H1 (cell line): ENCODE measurements at regions not wholly inside any gene's neighbourhood (a gene's known extent, or its start where the extent isn't known, plus 50 kb on each side); places are given as distances from the start of the nearest gene placed in this dataset.

ENCODE experiments used
- CTCF ChIA-PET: fragments of 300-600 bp; sonication (Branson Sonifier 250); formaldehyde crosslinking; loops from one replicate; lab custom pipeline; 2021; ENCODE audit not compliant: partially characterized antibody; lab: Charles Lee
- POLR2A ChIA-PET: fragments of 300-600 bp; sonication (Branson Sonifier 250); formaldehyde crosslinking; loops from one replicate; lab custom pipeline; 2021; ENCODE audit warnings: inconsistent platforms; ENCODE audit not compliant: partially characterized antibody; lab: Charles Lee
- DNase-seq, 2 experiments: peaks; one replicate each; pipeline versions ENCODE4 v3.0.0 to v3.0.0-alpha.2; 2010 to 2022; ENCODE audit warnings: low spot score in 2 of 2, low read depth in 1 of 2, mixed read lengths in 1 of 2
- FAIRE-seq: peaks from 2 replicates; lab custom pipeline; 2011; peaks lifted over from hg19 to GRCh38; lab: Jason Lieb, UNC
- H2AFZ ChIP-seq: 2 replicates; pipeline ENCODE4 v1.8.1; 2012; ENCODE audit warnings: low read length, inconsistent platforms
- H2AK5ac ChIP-seq: 2 replicates; pipeline ENCODE4 v1.6.1; 2013; ENCODE audit warnings: low read depth, low read length
- H2BK120ac ChIP-seq: replicated peaks from 2 replicates; pipeline ENCODE3; 2013; ENCODE audit warnings: low read depth, low read length, inconsistent platforms
- H2BK12ac ChIP-seq: 2 replicates; pipeline ENCODE4 v1.6.1; 2013; ENCODE audit warnings: low read depth, low read length
- H2BK15ac ChIP-seq: 2 replicates; pipeline ENCODE4 v1.6.1; 2013; ENCODE audit warnings: low read length
- H2BK20ac ChIP-seq: 2 replicates; pipeline ENCODE4 v1.6.1; 2013; ENCODE audit warnings: low read length
- H2BK5ac ChIP-seq: 2 replicates; pipeline ENCODE4 v1.6.1; 2013; ENCODE audit warnings: low read depth, low read length
- H3K14ac ChIP-seq: 2 replicates; pipeline ENCODE4 v1.6.1; 2013; ENCODE audit warnings: inconsistent platforms; ENCODE audit not compliant: insufficient read length
- H3K18ac ChIP-seq: 2 replicates; pipeline ENCODE4 v1.6.1; 2013; ENCODE audit warnings: low read length; ENCODE audit errors: extremely low read depth
- H3K23ac ChIP-seq: 2 replicates; pipeline ENCODE4 v1.6.1; 2013; ENCODE audit warnings: inconsistent platforms; ENCODE audit not compliant: insufficient read length
- H3K23me2 ChIP-seq: 2 replicates; pipeline ENCODE4 v1.6.1; 2013; ENCODE audit warnings: low read depth, low read length
- H3K27ac ChIP-seq: 2 replicates; pipeline ENCODE4 v1.6.1; 2011; ENCODE audit warnings: low read depth, low read length, inconsistent platforms
- H3K27me3 ChIP-seq, 4 experiments: replicated peaks in 1 of 4; 1 replicate in 1 of 4; 2 replicates in 3 of 4; pipeline versions ENCODE4 v1.6.1 to v1.8.1; 2011 to 2013; ENCODE audit warnings: low read length in 3 of 4, mild to moderate bottlenecking in 3 of 4, inconsistent platforms in 2 of 4, mixed read lengths in 2 of 4, moderate library complexity in 1 of 4; ENCODE audit not compliant: control insufficient read depth in 3 of 4, insufficient read depth in 3 of 4; ENCODE audit errors: extremely low read depth in 1 of 4
- H3K36me3 ChIP-seq, 4 experiments: 2 replicates each; pipeline versions ENCODE4 v1.6.1 to v1.8.1; 2011 to 2013; ENCODE audit warnings: mild to moderate bottlenecking in 4 of 4, low read length in 3 of 4, moderate library complexity in 2 of 4, control low read depth in 1 of 4, inconsistent platforms in 1 of 4; ENCODE audit not compliant: insufficient read depth in 4 of 4, control insufficient read depth in 2 of 4
- H3K4ac ChIP-seq: replicated peaks from 2 replicates; pipeline ENCODE3; 2013; ENCODE audit warnings: low read length, low read depth, mixed read lengths, inconsistent platforms; ENCODE audit not compliant: insufficient read length
- H3K4me1 ChIP-seq, 4 experiments: replicated peaks in 1 of 4; 1 replicate in 1 of 4; 2 replicates in 3 of 4; pipeline versions ENCODE4 v1.6.1 to v1.8.1; 2011 to 2013; ENCODE audit warnings: low read length in 3 of 4, inconsistent platforms in 2 of 4, mixed read lengths in 1 of 4; ENCODE audit not compliant: insufficient read depth in 4 of 4, control insufficient read depth in 3 of 4
- H3K4me2 ChIP-seq, 2 experiments: 2 replicates each; pipeline versions ENCODE4 v1.6.1 to v1.8.1; 2011 to 2013; ENCODE audit warnings: low read depth in 2 of 2, low read length in 2 of 2, control low read depth in 1 of 2, inconsistent platforms in 1 of 2, mild to moderate bottlenecking in 1 of 2; ENCODE audit not compliant: insufficient read depth in 1 of 2
- H3K4me3 ChIP-seq, 4 experiments: fragments of 200-600, 300-600 bp in 1 of 4; sonication (generic), shearing (Covaris generic), sonication (Bioruptor Twin) in 1 of 4; 2 replicates each; pipeline versions ENCODE4 v1.5.1 to v1.8.1; 2011 to 2016; ENCODE audit warnings: low read length in 4 of 4, low read depth in 3 of 4, control low read depth in 2 of 4, inconsistent platforms in 2 of 4, mild to moderate bottlenecking in 2 of 4, mixed read lengths in 1 of 4, moderate library complexity in 1 of 4; ENCODE audit not compliant: insufficient read depth in 2 of 4; ENCODE audit errors: extremely low read depth in 1 of 4
- H3K56ac ChIP-seq: replicated peaks from 2 replicates; pipeline ENCODE3; 2013; ENCODE audit warnings: low read depth, mild to moderate bottlenecking, mixed read lengths, low read length, inconsistent platforms; ENCODE audit not compliant: insufficient read length
- H3K79me1 ChIP-seq: 2 replicates; pipeline ENCODE4 v1.6.1; 2013; ENCODE audit warnings: low read depth, low read length, control low read depth
- H3K79me2 ChIP-seq, 2 experiments: 2 replicates each; pipeline versions ENCODE4 v1.6.1 to v1.8.1; 2012 to 2013; ENCODE audit warnings: low read length in 2 of 2, mild to moderate bottlenecking in 2 of 2, inconsistent platforms in 1 of 2; ENCODE audit not compliant: insufficient read depth in 2 of 2, control insufficient read depth in 1 of 2
- H3K9ac ChIP-seq, 4 experiments: replicated peaks in 1 of 4; 1 replicate in 1 of 4; 2 replicates in 3 of 4; pipeline versions ENCODE4 v1.6.1 to v1.8.1; 2011 to 2013; ENCODE audit warnings: low read depth in 3 of 4, low read length in 3 of 4, control low read depth in 2 of 4, mild to moderate bottlenecking in 2 of 4, moderate library complexity in 2 of 4, inconsistent platforms in 1 of 4; ENCODE audit errors: extremely low read depth in 1 of 4
- H3K9me3 ChIP-seq, 2 experiments: 2 replicates each; pipeline versions ENCODE4 v1.6.1 to v1.8.1; 2012 to 2013; ENCODE audit warnings: mild to moderate bottlenecking in 2 of 2, moderate library complexity in 2 of 2, control low read depth in 1 of 2, inconsistent platforms in 1 of 2, low read depth in 1 of 2, low read length in 1 of 2, mixed read lengths in 1 of 2; ENCODE audit not compliant: insufficient read depth in 2 of 2
- H4K20me1 ChIP-seq, 2 experiments: replicated peaks in 1 of 2; 2 replicates each; pipeline versions ENCODE3 to v1.8.1; 2011 to 2013; ENCODE audit warnings: inconsistent platforms in 2 of 2, low read length in 2 of 2, mild to moderate bottlenecking in 1 of 2; ENCODE audit not compliant: insufficient read depth in 2 of 2, control insufficient read depth in 1 of 2
- H4K5ac ChIP-seq: 2 replicates; pipeline ENCODE4 v1.6.1; 2013; ENCODE audit warnings: low read length, low read depth, mixed read lengths, inconsistent platforms; ENCODE audit not compliant: insufficient read length
- H4K8ac ChIP-seq: 2 replicates; pipeline ENCODE4 v1.8.0; 2013; ENCODE audit warnings: mild to moderate bottlenecking, moderate library complexity, low read length, inconsistent platforms; ENCODE audit not compliant: insufficient read depth; ENCODE audit errors: extremely low read depth
- H4K91ac ChIP-seq: replicated peaks from 2 replicates; pipeline ENCODE3; 2013; ENCODE audit warnings: low read length, mixed read lengths, inconsistent platforms; ENCODE audit not compliant: insufficient read length
- BRCA1 ChIP-seq: IDR thresholded peaks from 2 replicates; pipeline ENCODE4 v1.6.1; 2012; ENCODE audit warnings: low read depth, low read length, improper control_type of control experiment
- CBX5 ChIP-seq: fragments of 300-800, 300-1000 bp; sonication (generic); IDR thresholded peaks from 2 replicates; pipeline ENCODE4 v1.7.1; 2016; ENCODE audit warnings: antibody characterized with exemption, low read length, low read depth
- CHD2 ChIP-seq: IDR thresholded peaks from 2 replicates; pipeline ENCODE4 v1.6.1; 2012; ENCODE audit warnings: low read length, improper control_type of control experiment
- EGR1 ChIP-seq: IDR thresholded peaks from 2 replicates; pipeline ENCODE4 v1.6.1; 2011; ENCODE audit warnings: low read depth, low read length, borderline replicate concordance
- EP300 ChIP-seq, 2 experiments: IDR thresholded peaks; 1 replicate in 1 of 2; 2 replicates in 1 of 2; pipeline ENCODE4 v1.6.1; 2011 to 2012; ENCODE audit warnings: low read depth in 2 of 2, low read length in 2 of 2, mild to moderate bottlenecking in 2 of 2, borderline replicate concordance in 1 of 2, inconsistent platforms in 1 of 2, moderate library complexity in 1 of 2
- GTF2F1 ChIP-seq: IDR thresholded peaks from 2 replicates; pipeline ENCODE4 v1.6.1; 2012; ENCODE audit warnings: low read depth, low read length, improper control_type of control experiment, borderline replicate concordance
- TBP ChIP-seq: IDR thresholded peaks from 2 replicates; pipeline ENCODE4 v1.6.1; 2011; ENCODE audit warnings: low read depth, low read length, improper control_type of control experiment
- YY1 ChIP-seq: IDR thresholded peaks from 2 replicates; pipeline ENCODE4 v1.6.1; 2011; ENCODE audit warnings: low read depth, mild to moderate bottlenecking, low read length
- WGBS, 2 experiments: shearing (Covaris generic) in 1 of 2; methylation state at CpG; one replicate each; pipeline versions ENCODE4 v1.1.6 to v1.1.7; 2013 to 2015; ENCODE audit warnings: low lambda C conversion rate in 2 of 2, mixed read lengths in 2 of 2, inconsistent platforms in 1 of 2, low coverage in 1 of 2, missing lambda C conversion rate in 1 of 2; ENCODE audit not compliant: insufficient replicate concordance in 2 of 2, insufficient coverage in 1 of 2, insufficient read length in 1 of 2; ENCODE audit errors: extremely low coverage in 1 of 2, missing lambda C conversion rate in 1 of 2; 5-methylcytosine and 5-hydroxymethylcytosine counted together
- TF ChIP-seq, protein P1 (sequence below): IDR thresholded peaks from 2 replicates; pipeline ENCODE4 v1.6.1; 2012; ENCODE audit warnings: inconsistent platforms
- TF ChIP-seq, protein P2 (sequence below): IDR thresholded peaks from 2 replicates; pipeline ENCODE4 v1.6.1; 2012; ENCODE audit warnings: low read length, inconsistent platforms

DNA sequence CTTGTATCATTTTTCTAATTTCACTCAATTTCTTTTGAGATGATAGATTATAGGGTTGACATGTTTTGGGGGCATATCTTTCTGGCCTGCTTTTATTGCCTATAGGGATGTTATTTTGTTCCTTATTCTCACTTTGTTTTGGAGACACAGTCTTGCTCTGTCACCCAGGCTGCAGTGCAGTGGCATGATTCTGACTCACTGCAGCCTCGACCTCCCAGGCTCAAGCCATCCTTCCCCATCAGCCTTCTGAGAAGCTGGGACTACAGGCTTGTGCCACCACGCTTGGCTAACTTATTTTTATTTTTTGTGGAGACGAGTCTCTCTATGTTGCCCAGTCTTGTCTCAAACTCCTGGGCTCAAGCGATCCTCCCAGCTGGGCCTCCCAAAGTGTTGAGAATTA, 72.8 kb upstream of the FAN1 start:
- Histone ChIP-seq H2BK120ac (no peak overlapping the region), H4K20me1 (no peaks in the 10 kb centered on the region), H2AK5ac (no peak overlapping the region), H4K91ac (no peak overlapping the region), H3K27ac (no peak overlapping the region), H3K4me3 (no peak overlapping the region), H3K23me2 (no peaks in the 10 kb centered on the region), H3K9ac (no peak overlapping the region), H3K18ac (no peak overlapping the region), H3K36me3 (no peaks in the 10 kb centered on the region), H3K4me2 (no peak overlapping the region), H3K79me1 (no peaks in the 10 kb centered on the region), H3K4ac (no peak overlapping the region), H3K56ac (no peak overlapping the region), H4K5ac (no peak overlapping the region), H3K27me3 (no peaks in the 10 kb centered on the region), H3K14ac (no peak overlapping the region), H3K23ac (no peak overlapping the region), H2AFZ (no peak overlapping the region), H2BK20ac (no peak overlapping the region), H2BK5ac (no peak overlapping the region), H3K9me3 (no peaks in the 10 kb centered on the region), H3K79me2 (no peaks in the 10 kb centered on the region), H2BK12ac (no peak overlapping the region), H3K4me1 (no peaks in the 10 kb centered on the region; a peak in 1 of 7 replicates), H2BK15ac (no peak overlapping the region), H4K8ac (no peak overlapping the region)
- 90% methylated on average over 4 of the region's 4 CpGs; no CpG with 5 or more reads in 1 of the 2 experiments for WGBS, 2 experiments
- DNase-seq (no peak), FAIRE-seq (no peak)
- ChIA-PET CTCF (no interaction called here), POLR2A (no interaction called here)
- no peak for TF ChIP-seq CHD2
- TF ChIP-seq, protein P1, sequence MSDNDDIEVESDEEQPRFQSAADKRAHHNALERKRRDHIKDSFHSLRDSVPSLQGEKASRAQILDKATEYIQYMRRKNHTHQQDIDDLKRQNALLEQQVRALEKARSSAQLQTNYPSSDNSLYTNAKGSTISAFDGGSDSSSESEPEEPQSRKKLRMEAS, result no peak
- TF ChIP-seq BRCA1, result no peak
- no peak for TF ChIP-seq CBX5
- TF ChIP-seq, protein P2, sequence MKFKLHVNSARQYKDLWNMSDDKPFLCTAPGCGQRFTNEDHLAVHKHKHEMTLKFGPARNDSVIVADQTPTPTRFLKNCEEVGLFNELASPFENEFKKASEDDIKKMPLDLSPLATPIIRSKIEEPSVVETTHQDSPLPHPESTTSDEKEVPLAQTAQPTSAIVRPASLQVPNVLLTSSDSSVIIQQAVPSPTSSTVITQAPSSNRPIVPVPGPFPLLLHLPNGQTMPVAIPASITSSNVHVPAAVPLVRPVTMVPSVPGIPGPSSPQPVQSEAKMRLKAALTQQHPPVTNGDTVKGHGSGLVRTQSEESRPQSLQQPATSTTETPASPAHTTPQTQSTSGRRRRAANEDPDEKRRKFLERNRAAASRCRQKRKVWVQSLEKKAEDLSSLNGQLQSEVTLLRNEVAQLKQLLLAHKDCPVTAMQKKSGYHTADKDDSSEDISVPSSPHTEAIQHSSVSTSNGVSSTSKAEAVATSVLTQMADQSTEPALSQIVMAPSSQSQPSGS, result no peak
- TF ChIP-seq YY1, result no peak
- TF ChIP-seq EP300 (IDR thresholded peaks at IDR 0.05; ENCODE audit: borderline replicate concordance in 1 of 2, low read depth in 2 of 2, low read length in 2 of 2), result no peak
- no peak for TF ChIP-seq TBP
- no peak for TF ChIP-seq GTF2F1
- no peak for TF ChIP-seq EGR1
